Hepatocyte (in vitro differentiated cells): ENCODE measurements at regions not wholly inside any gene's neighbourhood (a gene's known extent, or its start where the extent isn't known, plus 50 kb on each side); places are given as distances from the start of the nearest gene placed in this dataset.

ENCODE experiments used
- DNase-seq: peaks from one replicate; pipeline ENCODE4 v3.0.0-alpha.2; 2016; ENCODE audit warnings: low spot score
- H2AFZ ChIP-seq: fragments of 200-600 bp; sonication (generic); 2 replicates; pipeline ENCODE4 v1.6.0; 2016; ENCODE audit warnings: antibody characterized with exemption, mild to moderate bottlenecking
- H3K27ac ChIP-seq: fragments of 200-600 bp; sonication (generic); 2 replicates; pipeline ENCODE4 v1.5.1; 2016; ENCODE audit warnings: mild to moderate bottlenecking
- H3K27me3 ChIP-seq: fragments of 200-600 bp; sonication (generic); 2 replicates; pipeline ENCODE4 v1.6.1; 2016
- H3K36me3 ChIP-seq: fragments of 200-600 bp; sonication (generic); replicated peaks from 2 replicates; pipeline ENCODE4 v1.5.1; 2016; ENCODE audit warnings: low read depth; ENCODE audit not compliant: insufficient read depth
- H3K4me1 ChIP-seq: fragments of 200-600 bp; sonication (generic); 2 replicates; pipeline ENCODE4 v1.5.1; 2016; ENCODE audit warnings: mild to moderate bottlenecking, moderate library complexity; ENCODE audit not compliant: insufficient read depth
- H3K4me2 ChIP-seq: fragments of 200-600 bp; sonication (generic); 2 replicates; pipeline ENCODE4 v1.6.0; 2016
- H3K4me3 ChIP-seq: fragments of 200-600 bp; sonication (generic); 2 replicates; pipeline ENCODE4 v1.5.1; 2016; ENCODE audit warnings: mild to moderate bottlenecking
- H3K79me2 ChIP-seq: fragments of 200-600 bp; sonication (generic); 2 replicates; pipeline ENCODE4 v1.6.0; 2017; ENCODE audit warnings: mild to moderate bottlenecking
- H3K9me2 ChIP-seq: fragments of 200-600 bp; sonication (generic); replicated peaks from 2 replicates; pipeline ENCODE4 v1.6.0; 2017; ENCODE audit warnings: mild to moderate bottlenecking; ENCODE audit not compliant: insufficient read depth
- H3K9me3 ChIP-seq: fragments of 200-600 bp; sonication (generic); 2 replicates; pipeline ENCODE4 v1.5.1; 2016; ENCODE audit warnings: low read depth, mild to moderate bottlenecking
- H4K20me1 ChIP-seq: fragments of 200-600 bp; sonication (generic); 2 replicates; pipeline ENCODE4 v1.6.0; 2016; ENCODE audit warnings: mild to moderate bottlenecking; ENCODE audit not compliant: insufficient read depth, poor library complexity, severe bottlenecking
- CTCF ChIP-seq: fragments of 200-600 bp; sonication (generic); IDR thresholded peaks from 2 replicates; pipeline ENCODE4 v1.5.1; 2016; ENCODE audit warnings: antibody characterized with exemption, mild to moderate bottlenecking; ENCODE audit not compliant: poor library complexity
- EZH2 ChIP-seq: fragments of 200-600 bp; sonication (generic); IDR thresholded peaks from 2 replicates; pipeline ENCODE4 v1.6.1; 2016; ENCODE audit warnings: antibody characterized with exemption, mild to moderate bottlenecking, borderline replicate concordance
- EZH2phosphoT487 ChIP-seq: fragments of 200-600 bp; sonication (generic); IDR thresholded peaks from one replicate; pipeline ENCODE4 v1.6.1; 2018; ENCODE audit warnings: antibody characterized with exemption, mild to moderate bottlenecking, low read depth, moderate library complexity; ENCODE audit not compliant: unreplicated experiment, severe bottlenecking
- WGBS: methylation state at CpG from one replicate; pipeline ENCODE4 v1.1.6; 2016; ENCODE audit warnings: low lambda C conversion rate; ENCODE audit errors: missing lambda C conversion rate; 5-methylcytosine and 5-hydroxymethylcytosine counted together

- H3K4me3 ChIP-seq, result no peak overlapping the region
- H3K36me3 ChIP-seq, result no peaks in the 10 kb centered on the region
- no peaks in the 10 kb centered on the region for H3K4me1 ChIP-seq
- H2AFZ ChIP-seq, result no peak overlapping the region
- DNase-seq, result no peak
- H3K79me2 ChIP-seq, result no peaks in the 10 kb centered on the region
- WGBS, result 91% methylated on average over 2 of the region's 2 CpGs
- no peaks in the 10 kb centered on the region for H3K9me2 ChIP-seq
- no peak for TF ChIP-seq EZH2phosphoT487
- no peak for TF ChIP-seq CTCF
- no peaks in the 10 kb centered on the region for H4K20me1 ChIP-seq
- H3K27ac ChIP-seq, result no peak overlapping the region
- no peaks in the 10 kb centered on the region for H3K27me3 ChIP-seq
- H3K9me3 ChIP-seq, result no peaks in the 10 kb centered on the region
- H3K4me2 ChIP-seq, result no peak overlapping the region
Observed at GRCh38 chr2:39947294-39948015, 168.4 kb upstream of the THUMPD2 start.

GRCh38 chr2:39942950-39943349 is 163.9 kb upstream of the THUMPD2 start:
- H3K27ac ChIP-seq, result no peak overlapping the region
- no peak for TF ChIP-seq CTCF
- no peak for TF ChIP-seq EZH2
- TF ChIP-seq EZH2phosphoT487, result no peak
- 72% methylated on average over 1 of the region's 1 CpG for WGBS
- no peaks in the 10 kb centered on the region for H3K4me1 ChIP-seq
- no peaks in the 10 kb centered on the region for H4K20me1 ChIP-seq
- no peak overlapping the region for H3K4me2 ChIP-seq
- no peaks in the 10 kb centered on the region for H3K9me2 ChIP-seq
- H3K4me3 ChIP-seq, result no peak overlapping the region
- no peak for DNase-seq
- no peak overlapping the region for H2AFZ ChIP-seq
- H3K27me3 ChIP-seq, result no peaks in the 10 kb centered on the region
- no peaks in the 10 kb centered on the region for H3K36me3 ChIP-seq
- no peaks in the 10 kb centered on the region for H3K79me2 ChIP-seq
- no peaks in the 10 kb centered on the region for H3K9me3 ChIP-seq

- H3K4me3 ChIP-seq, result no peak overlapping the region
- H3K36me3 ChIP-seq, result no peaks in the 10 kb centered on the region
- H2AFZ ChIP-seq, result no peak overlapping the region
- H3K9me3 ChIP-seq, result no peaks in the 10 kb centered on the region
- 74% methylated on average over 4 of the region's 4 CpGs for WGBS
- no peaks in the 10 kb centered on the region for H4K20me1 ChIP-seq
- no peaks in the 10 kb centered on the region for H3K9me2 ChIP-seq
- H3K4me2 ChIP-seq, result no peak overlapping the region
- no peak for TF ChIP-seq EZH2
- no peak for TF ChIP-seq EZH2phosphoT487
- no peak for TF ChIP-seq CTCF
- no peak overlapping the region for H3K27ac ChIP-seq
- H3K79me2 ChIP-seq, result no peaks in the 10 kb centered on the region
- H3K4me1 ChIP-seq, result no peaks in the 10 kb centered on the region
- DNase-seq, result no peak
- H3K27me3 ChIP-seq, result no peaks in the 10 kb centered on the region
Observed at GRCh38 chr2:39938035-39938835, 159.2 kb upstream of the THUMPD2 start.
